ENCODE measurements at regions not wholly inside any gene's neighbourhood (a gene's known extent, or its start where the extent isn't known, plus 50 kb on each side); places are given as distances from the start of the nearest gene placed in this dataset.

- H3K9me3 ChIP-seq (ENCODE audit: control insufficient read depth in 1 of 2, insufficient read depth in 1 of 2, low read depth in 1 of 2, low read length in 2 of 2): 0 out of 4 replicates have a peak, but pooled peaks cover 0 to 2% of the 10 kb centered on the region in 2 experiments
- H3K27ac ChIP-seq (ENCODE audit: low read depth, low read length): no peak overlapping the region
- H3K9ac ChIP-seq (ENCODE audit: low read length): no peak overlapping the region
- CTCF ChIA-PET: no interaction called here
- RAD21 ChIA-PET (ENCODE audit: low non-redundant PET in 1 of 2, low total read pairs in 2 of 2, uncharacterized antibody in 2 of 2, unreplicated experiment in 2 of 2): no interaction called here
- no peaks in the 10 kb centered on the region for H3K36me3 ChIP-seq (ENCODE audit: control insufficient read depth in 1 of 2, insufficient read depth in 2 of 2, low read length in 2 of 2)
- H3K27me3 ChIP-seq (ENCODE audit: insufficient read depth, low read length): no peaks in the 10 kb centered on the region
- no peak for TF ChIP-seq CTCF (IDR thresholded peaks at IDR 0.05 in 2 of 3, conservative IDR thresholded peaks at IDR 0.05 in 1 of 3; ENCODE audit: borderline replicate concordance in 1 of 3, insufficient read depth in 1 of 3, low read depth in 2 of 3, low read length in 2 of 3)
- no peak for TF ChIP-seq CEBPB (IDR thresholded peaks at IDR 0.05; ENCODE audit: low read depth)
- TF ChIP-seq SIN3A (IDR thresholded peaks at IDR 0.05; ENCODE audit: low read depth): no peak
- no peak for TF ChIP-seq JUND (IDR thresholded peaks at IDR 0.05)
- TF ChIP-seq, protein P1, sequence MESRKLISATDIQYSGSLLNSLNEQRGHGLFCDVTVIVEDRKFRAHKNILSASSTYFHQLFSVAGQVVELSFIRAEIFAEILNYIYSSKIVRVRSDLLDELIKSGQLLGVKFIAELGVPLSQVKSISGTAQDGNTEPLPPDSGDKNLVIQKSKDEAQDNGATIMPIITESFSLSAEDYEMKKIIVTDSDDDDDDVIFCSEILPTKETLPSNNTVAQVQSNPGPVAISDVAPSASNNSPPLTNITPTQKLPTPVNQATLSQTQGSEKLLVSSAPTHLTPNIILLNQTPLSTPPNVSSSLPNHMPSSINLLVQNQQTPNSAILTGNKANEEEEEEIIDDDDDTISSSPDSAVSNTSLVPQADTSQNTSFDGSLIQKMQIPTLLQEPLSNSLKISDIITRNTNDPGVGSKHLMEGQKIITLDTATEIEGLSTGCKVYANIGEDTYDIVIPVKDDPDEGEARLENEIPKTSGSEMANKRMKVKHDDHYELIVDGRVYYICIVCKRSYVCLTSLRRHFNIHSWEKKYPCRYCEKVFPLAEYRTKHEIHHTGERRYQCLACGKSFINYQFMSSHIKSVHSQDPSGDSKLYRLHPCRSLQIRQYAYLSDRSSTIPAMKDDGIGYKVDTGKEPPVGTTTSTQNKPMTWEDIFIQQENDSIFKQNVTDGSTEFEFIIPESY (IDR thresholded peaks at IDR 0.05; ENCODE audit: extremely low read depth, insufficient replicate concordance, low read length): no peak
- no peak for TF ChIP-seq ZFX (IDR thresholded peaks at IDR 0.05)
- TF ChIP-seq POLR2A (IDR thresholded peaks at IDR 0.05; ENCODE audit: borderline replicate concordance, extremely low read depth, insufficient read depth, insufficient read length): no peak
- ATAC-seq (no peak), DNase-seq (ENCODE audit: low read depth, low spot score) (no peak)
- H2AFZ ChIP-seq (ENCODE audit: low read depth, low read length, poor library complexity, severe bottlenecking): no peak overlapping the region
- no peaks in the 10 kb centered on the region for H3K4me1 ChIP-seq (ENCODE audit: control insufficient read depth in 1 of 2, insufficient read depth in 2 of 2, low read length in 2 of 2)
- H3K4me2 ChIP-seq (ENCODE audit: low read length): no peak overlapping the region
- no peak overlapping the region for H3K4me3 ChIP-seq (replicated peaks in 1 of 2; ENCODE audit: low read depth in 1 of 2, low read length in 2 of 2)
- intact Hi-C loops (cut with micrococcal nuclease): no loop called here
- H3K9me2 ChIP-seq (ENCODE audit: insufficient read depth): no peaks in the 10 kb centered on the region
- POLR2A ChIA-PET: no interaction called here
- no peaks in the 10 kb centered on the region for H4K20me1 ChIP-seq (ENCODE audit: insufficient read depth)
- BruUV-seq (replicated peaks): no TSS peak
- H3K79me2 ChIP-seq (ENCODE audit: insufficient read depth, low read length): no peaks in the 10 kb centered on the region
Measured at GRCh38 chr2:150274108-150274507, 213.4 kb downstream of the RND3 start.
